ENCODE measurements at regions not wholly inside any gene's neighbourhood (a gene's known extent, or its start where the extent isn't known, plus 50 kb on each side); places are given as distances from the start of the nearest gene placed in this dataset.

DNA sequence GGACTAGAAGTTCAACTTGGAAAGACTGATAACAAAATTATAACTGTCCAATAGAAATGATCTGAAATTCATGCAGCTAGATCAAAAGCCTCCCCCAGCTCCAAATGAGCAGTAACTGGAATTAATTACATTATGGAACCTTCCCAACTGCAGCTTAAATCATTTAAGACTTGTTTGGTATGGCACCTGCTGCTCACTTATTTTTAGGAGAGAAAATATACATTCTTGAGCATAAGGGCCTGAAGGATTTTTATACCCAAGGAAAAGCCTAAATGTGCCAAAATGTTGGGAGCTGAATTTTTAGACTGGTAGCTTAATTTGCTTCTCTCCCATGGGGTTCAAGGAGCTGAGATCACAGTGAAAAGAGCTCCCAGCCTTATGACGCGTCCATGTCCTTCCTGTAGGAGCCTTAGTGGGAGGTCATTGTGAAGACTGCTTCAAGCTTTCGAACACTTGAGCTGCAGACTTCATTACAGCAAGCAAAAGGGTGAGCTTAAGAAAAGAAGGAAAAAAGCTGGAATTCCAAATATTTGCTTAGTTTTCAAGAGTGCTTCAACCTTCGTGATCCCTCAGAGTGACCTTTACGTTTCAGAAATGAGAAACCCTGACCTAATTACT lies 276.0 kb downstream of the DMAC1 start:
- TF ChIP-seq POLR2AphosphoS5 (IDR thresholded peaks at IDR 0.05; ENCODE audit: low read depth, low read length), result no peak
- TF ChIP-seq, protein P1, sequence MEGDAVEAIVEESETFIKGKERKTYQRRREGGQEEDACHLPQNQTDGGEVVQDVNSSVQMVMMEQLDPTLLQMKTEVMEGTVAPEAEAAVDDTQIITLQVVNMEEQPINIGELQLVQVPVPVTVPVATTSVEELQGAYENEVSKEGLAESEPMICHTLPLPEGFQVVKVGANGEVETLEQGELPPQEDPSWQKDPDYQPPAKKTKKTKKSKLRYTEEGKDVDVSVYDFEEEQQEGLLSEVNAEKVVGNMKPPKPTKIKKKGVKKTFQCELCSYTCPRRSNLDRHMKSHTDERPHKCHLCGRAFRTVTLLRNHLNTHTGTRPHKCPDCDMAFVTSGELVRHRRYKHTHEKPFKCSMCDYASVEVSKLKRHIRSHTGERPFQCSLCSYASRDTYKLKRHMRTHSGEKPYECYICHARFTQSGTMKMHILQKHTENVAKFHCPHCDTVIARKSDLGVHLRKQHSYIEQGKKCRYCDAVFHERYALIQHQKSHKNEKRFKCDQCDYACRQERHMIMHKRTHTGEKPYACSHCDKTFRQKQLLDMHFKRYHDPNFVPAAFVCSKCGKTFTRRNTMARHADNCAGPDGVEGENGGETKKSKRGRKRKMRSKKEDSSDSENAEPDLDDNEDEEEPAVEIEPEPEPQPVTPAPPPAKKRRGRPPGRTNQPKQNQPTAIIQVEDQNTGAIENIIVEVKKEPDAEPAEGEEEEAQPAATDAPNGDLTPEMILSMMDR (IDR thresholded peaks at IDR 0.05), result no peak
- TF ChIP-seq, protein P2, sequence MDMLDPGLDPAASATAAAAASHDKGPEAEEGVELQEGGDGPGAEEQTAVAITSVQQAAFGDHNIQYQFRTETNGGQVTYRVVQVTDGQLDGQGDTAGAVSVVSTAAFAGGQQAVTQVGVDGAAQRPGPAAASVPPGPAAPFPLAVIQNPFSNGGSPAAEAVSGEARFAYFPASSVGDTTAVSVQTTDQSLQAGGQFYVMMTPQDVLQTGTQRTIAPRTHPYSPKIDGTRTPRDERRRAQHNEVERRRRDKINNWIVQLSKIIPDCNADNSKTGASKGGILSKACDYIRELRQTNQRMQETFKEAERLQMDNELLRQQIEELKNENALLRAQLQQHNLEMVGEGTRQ (IDR thresholded peaks at IDR 0.05; ENCODE audit: borderline replicate concordance, low read depth, low read length), result no peak
- TF ChIP-seq, protein P3, sequence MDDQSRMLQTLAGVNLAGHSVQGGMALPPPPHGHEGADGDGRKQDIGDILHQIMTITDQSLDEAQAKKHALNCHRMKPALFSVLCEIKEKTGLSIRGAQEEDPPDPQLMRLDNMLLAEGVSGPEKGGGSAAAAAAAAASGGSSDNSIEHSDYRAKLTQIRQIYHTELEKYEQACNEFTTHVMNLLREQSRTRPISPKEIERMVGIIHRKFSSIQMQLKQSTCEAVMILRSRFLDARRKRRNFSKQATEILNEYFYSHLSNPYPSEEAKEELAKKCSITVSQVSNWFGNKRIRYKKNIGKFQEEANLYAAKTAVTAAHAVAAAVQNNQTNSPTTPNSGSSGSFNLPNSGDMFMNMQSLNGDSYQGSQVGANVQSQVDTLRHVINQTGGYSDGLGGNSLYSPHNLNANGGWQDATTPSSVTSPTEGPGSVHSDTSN (IDR thresholded peaks at IDR 0.05), result no peak
- TF ChIP-seq EP300 (IDR thresholded peaks at IDR 0.05; ENCODE audit: borderline replicate concordance in 1 of 2, low read depth in 1 of 2, low read length in 1 of 2), result no peak

Measured in SK-N-SH (cell line).